Stimulated activated CD8-positive, alpha-beta memory T cell treated with anti-CD3 and anti-CD28 coated beads, Interleukin-15, amount 100 ng/mL, for 4 hours (primary cell): ENCODE measurements at regions not wholly inside any gene's neighbourhood (a gene's known extent, or its start where the extent isn't known, plus 50 kb on each side); places are given as distances from the start of the nearest gene placed in this dataset.

Experiments
- DNase-seq, 2 donors: peaks; one replicate each; pipeline ENCODE4 v3.0.0-alpha.2; 2020; ENCODE audit warnings: low read depth in 2 of 2

DNA sequence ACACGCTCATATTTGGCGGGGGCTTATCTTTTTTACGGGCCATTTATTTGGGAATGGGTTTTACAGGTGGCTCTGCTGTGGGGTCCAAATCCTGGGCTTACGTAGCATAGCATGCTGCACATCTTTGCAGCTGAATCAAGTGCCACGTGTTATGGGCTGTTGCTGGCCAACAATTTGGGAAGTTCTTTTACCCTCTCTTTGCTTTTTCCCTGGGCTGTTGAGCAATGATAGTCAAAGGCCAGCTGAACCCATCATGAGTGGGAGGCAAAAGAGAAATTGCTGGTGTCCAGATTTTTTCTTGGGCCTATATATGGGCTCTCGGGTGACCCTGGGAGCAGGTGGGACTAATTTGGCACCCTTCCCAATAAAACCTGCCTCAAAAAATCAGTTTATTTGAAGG lies 209.3 kb upstream of the SATB1 start:
- no peak for DNase-seq

DNA sequence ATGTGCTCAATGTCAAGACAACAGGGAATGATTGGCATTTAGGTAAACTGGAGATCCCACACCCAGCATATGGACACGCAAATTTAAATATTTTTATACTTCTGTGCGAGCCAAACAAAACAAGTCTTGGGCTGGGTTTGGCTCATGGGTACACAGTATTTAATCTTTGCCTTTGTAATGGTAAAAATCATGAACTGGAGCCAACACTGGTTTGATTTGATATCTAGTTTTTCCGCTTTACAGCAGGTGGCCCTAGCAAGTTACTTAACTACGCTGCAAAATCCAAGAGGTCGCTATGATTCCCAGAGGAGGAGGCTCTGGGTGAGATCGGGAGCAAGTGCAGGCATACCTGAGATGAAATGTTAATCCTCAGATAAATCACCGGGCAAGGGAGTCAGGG lies 207.9 kb upstream of the SATB1 start:
- no peak for DNase-seq

DNA sequence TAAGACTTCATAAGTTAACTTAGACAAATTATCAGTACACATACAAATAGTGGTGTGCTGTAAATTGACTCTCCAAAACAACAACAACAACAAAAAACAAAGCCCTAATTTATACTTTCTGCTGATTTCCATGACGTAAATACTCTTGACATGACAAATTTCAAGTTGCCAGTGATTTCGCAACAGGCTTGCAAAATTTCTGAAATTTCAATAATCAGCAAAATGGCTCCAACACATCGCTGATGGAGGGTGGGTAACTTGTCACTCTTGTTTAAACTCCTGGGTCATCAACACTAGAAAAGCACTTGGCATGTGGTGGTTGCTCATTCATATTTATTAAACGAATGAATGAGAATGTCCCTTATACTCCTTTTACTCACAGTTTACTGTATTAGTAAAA lies 205.2 kb upstream of the SATB1 start:
- DNase-seq = no peak

DNA sequence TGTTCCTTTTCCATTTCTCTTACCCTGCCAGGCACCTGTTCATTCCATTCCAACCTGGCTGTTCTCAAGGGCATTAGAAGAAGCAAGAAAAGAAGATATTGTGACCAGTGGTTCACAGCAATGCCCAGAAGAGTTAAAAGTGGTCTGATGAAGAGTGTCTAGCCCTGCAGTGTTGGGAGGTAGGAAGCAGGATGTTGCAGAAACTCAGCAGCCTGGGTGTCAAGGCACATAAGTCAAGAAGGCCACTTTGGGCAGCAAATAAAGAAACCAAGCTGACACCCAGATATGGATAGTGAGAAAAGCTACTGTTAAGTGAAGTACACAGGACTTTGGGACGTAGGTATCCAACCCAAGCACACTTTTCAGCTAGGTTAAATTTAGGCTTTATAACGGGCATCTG lies 199.9 kb upstream of the SATB1 start:
- no peak for DNase-seq

DNA sequence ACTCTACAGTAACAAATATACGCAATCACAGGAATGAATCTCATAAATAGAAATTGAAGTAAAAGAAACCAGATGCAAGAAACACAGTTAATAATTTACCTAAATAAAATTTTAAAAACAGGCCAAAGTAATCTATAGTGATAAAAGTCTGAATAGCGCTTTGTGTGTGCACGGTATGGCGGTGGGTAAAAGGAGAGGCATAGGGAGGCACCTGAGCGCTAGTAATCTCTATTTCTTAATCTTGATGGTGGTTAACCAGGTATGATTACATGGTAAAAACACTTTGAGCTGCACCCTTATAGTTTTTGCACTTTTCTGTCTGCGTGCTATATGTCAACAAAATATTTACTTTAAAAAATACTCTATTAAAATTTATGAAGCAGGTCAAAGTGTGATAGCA lies 198.1 kb upstream of the SATB1 start:
- DNase-seq = no peak

DNA sequence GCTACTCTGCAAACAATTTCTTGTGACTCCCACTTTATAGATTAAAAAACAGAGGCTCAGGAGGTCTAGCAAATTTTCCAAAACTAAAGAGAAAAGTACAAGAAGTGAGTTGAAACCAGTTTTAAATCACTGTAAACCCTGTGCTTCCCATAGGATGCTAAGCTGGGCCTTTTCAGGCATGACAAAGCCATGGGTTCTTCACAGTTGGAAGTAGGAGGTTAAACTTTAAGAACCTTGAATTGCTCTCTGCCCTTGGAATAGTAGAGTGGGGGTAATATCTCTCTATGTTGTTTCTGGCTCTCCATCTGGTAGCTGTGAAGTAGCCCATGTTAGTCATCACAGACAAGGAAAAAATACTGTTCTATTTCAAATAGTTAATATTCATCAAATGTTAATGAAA lies 193.6 kb upstream of the SATB1 start:
- no peak for DNase-seq

DNA sequence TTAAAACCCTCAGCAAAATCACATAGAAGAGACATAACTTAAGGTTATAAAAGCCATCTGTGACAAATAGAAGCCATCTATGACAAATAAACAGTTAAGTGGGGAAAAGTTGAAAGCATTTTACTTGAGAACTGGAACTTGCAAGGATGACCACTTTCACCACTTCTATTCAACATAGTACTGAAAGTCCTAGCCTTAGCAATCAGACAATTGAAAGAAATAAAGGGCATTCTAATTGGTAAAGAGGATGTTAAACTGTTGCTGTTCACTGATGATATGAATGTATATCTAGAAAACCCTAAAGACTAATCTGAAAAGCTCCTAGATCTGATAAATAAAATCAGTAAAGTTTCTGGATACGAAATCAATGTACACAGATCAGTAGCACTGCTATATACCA lies 186.9 kb upstream of the SATB1 start:
- DNase-seq = no peak

DNA sequence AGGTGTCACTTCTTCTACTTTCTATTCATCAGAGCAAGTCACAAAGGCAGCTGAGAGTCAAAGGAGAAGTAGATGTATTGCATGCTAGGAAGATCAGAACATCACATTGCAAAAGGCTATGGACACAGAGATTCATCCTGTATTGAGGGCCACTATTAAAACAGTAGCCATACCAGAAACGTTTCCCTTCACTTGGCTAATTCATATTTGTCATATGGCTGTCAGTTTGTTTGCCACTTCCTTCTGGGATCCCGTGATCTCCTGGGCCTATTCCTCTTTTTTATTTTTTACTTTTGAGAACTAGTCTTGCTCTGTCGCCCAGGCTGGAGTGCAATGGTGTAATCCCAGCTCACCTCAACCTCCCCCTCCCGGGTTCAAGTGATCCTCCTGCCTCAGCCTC lies 184.0 kb upstream of the SATB1 start:
- DNase-seq = no peak

DNA sequence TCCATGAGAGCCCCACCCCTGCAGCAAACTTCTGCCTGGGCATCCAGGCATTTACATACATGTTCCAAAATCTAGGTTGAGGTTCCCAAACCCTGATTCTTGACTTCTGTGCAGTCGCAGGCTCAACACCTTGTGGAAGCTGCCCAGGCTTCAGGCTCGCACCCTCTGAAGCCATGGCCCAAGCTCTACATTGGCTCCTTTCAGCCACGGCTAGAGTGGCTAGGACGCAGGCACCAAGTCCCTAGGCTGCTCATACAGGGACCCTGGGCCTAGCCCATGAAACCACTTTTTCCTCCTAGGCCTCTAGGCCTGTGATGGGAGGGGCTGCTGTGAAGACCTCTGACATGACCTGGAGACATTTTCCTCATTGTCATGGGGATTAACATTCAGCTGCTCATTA lies 172.8 kb upstream of the SATB1 start:
- no peak for DNase-seq

DNA sequence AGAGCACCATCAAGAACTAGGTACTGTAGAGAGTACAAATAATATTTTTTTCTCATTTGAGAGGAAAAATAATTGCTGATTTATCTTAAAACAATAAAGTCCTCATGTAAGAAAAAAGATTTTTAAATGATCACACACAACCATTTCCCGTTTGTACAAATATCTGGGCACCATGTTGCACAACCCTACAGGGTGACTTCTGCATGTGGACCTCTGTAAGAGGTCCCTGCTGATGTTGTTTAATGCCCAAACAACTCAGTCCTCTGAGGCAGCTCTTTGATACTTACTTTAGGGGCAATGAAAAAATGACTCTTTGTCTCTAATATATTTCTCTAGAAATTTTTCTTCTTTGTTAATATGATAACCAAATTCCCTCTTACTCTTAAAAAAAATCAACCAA lies 168.1 kb upstream of the SATB1 start:
- no peak for DNase-seq

DNA sequence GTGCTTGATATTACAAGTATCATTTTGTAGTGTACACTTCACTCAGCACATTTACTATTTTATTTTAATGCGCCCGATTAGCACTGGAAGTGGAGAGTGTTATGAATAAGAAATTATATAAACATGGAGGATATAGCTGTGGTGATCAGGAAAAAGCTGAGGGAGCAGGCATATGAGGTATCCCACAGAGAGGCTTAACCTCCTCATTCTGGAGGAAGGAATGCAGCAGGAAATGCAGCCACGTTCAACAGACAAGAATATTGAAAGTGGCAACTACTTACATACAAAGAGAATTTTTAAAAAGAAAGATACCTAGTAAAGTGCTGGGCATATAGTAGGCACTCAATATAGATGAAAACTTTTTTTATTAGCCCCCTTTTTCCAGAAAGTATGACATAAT lies 166.0 kb upstream of the SATB1 start:
- DNase-seq = no peak

DNA sequence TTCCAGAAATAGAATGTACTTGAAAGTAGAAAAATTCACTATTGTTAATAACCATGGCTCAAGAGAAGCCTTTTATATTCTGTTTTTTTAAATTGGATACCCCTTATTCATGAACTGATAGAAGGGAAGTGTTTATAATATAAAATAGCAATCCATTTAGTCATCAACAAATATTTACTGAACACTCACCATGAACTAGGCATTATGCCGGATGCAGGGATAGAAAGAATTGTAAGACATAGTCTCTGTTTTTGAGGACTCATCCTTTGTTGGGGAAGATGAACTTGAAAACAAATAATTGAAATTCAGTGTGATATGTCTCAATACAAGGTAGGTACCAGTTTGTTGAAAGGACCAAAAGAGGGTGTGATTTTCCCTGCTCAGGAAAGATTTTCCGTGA lies 160.9 kb upstream of the SATB1 start:
- DNase-seq = no peak

DNA sequence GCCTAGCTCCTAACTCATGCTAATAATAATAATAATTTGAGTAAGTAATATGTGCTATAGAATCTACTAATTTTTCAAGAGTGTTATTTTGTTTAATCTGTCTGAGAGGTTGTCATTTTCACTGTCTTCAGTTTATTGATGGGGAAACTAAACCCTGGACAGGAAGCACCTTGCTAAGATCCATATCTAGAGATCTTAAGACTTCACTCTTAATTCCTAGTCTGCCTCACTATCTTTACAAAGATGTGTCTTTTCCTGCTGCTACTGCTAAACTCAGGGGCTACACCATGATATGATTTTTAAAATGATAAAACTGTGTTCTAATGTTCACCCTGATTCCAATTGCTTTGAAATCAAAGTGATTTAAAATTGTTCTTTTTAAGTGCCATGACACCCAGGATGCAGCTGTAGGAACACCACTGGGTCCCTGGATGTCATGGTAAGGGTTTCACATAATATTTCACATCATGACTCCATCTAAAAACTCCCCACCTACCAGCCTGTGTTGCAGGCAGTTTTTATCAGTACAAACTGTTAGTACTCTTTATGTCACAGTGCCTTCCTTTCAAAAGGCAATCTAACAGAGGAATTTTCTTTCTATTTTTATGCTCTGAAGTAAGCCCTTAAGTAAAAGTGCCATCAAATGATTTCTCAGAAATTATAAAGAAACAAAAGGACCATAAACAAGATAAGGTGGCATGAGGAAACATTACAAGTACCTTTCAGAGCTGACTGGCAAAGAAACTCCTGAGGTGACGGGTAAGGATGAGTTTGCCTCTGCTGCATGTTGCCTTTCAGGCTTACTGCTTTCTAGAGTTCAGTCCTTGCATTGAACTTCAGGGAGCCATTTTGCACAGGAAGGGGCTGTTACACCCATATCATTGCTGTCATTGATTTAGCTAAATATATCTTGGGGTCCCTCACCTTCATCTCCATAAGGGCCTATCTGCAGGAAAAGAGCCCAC lies 160.1 kb upstream of the SATB1 start:
- no peak for DNase-seq

DNA sequence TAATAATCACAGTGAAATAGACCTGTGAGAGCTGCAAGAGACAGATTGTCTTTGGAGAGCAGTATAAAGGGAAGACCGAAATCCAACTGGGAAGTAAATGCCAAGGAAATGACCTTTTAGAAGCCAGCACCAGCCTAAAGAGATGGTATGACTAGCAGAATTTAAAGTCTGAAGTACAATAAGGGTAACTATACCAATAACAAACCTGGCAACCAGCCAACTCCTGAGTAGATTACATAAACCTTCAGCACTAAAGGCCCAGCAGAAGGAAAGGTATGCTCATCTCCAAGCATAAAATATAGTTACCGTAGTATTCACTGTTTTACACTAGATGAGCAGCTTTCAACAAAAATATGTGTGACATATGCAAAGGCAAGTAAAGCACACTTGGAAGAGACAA lies 155.1 kb upstream of the SATB1 start:
- no peak for DNase-seq

DNA sequence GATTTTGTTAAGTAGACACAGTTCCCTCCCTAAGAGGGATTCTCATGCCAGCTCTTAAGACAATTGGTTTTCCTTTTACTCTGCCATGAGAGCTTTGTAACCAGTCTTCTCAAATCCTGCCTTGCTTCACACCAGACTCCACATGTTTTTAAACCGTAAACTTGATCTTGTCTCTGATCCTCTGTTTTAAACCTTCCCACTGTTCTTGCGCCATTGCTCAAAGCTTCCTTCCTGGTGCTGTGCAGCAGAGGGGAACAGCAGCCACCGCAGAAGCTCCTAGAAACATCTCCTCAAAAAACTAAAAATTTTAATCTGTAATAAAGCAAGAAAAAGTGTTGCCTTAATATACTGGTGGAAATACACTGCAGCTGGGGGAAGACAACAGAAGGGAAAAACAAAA lies 154.5 kb upstream of the SATB1 start:
- no peak for DNase-seq

DNA sequence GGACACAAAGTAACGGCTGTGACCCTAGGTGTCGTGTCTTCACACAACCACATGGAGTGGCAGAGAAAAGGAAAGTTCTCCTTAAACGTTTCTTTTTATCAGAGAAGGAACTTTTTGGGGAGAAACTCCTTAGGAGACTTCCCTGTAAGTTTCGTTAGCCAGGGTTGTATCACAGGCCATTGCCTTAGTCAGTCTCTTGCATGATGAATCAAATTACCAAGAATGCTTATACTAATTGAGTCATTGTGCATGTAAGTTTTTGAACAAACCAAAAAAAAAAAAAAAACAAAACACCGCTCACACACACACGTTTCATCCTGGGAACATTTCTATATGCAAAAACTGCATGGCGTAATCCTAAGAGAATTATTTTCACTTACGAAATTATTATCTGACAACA lies 150.4 kb upstream of the SATB1 start:
- no peak for DNase-seq

DNA sequence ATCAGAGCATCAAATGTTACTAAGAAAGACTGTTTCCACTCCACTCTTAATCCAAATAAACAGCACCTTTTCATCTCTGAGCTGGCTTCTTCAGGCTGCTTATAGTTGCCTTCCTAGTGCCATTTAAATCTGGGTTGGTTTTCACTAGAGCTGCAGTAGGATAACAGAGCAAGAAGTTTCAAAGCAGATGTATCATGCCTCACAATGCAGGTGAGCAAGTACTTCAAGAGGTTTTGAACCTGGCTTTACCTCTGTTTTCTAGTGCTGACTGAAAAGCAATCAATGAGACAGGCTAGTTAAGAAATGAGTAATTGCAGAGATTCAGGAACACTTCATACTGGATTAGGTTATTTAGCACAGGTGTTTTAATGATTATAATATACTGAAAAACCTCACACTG lies 147.7 kb upstream of the SATB1 start:
- DNase-seq = no peak

DNA sequence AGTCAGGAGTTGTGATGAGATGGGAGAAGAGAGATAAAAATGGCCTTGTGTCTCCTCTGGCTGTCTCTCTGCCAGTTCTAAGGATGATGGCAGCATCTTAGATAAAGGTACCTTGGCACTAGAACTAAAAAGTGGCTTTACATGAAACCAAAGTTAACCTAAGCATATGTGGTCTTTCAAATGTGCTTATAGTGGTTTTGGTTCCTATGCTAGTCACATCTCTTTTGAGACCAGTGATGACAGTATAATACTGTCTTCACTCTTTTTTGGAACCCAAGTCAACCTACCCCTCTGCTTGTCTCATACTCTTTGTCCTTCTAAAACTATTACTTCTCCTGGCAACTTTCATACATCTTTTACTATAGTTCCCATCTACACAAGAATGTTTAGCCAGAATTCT lies 142.2 kb upstream of the SATB1 start:
- DNase-seq = no peak

DNA sequence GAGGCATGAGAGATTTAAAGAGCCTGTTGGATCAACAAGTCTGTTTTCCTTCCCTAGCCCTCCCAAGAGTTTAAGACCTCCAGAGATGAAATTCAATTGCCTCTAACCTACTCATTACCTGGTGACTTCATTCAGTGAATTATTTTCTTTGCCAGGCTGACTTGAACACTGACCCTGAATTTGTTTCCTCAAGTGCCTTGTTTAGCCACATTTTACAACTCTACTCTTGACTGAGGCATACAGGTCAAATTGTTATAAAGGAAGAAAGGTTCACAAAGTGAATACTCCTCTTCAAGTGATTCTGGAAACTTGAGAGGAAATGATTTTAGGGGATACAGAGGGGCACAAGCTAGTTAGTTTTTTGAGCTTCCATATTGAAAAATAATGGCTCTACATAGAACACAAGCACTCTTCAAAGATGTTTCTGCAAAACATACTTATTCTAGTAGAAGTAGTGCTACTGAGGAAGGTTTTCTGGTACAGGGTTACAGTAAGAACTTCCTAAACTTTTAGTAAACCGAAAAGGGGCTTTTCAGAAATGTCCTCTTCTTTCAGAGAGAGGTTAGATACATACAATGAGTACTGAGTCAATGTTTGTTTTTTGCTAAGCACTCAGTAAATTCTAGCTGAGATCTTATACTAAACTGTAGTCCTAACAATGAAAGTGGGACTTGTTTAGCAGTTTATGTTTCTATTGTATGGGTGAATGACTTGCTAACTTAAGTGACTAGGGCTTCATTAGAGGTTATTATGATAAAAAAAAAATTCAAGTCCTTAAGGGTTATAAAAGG lies 137.4 kb upstream of the SATB1 start:
- DNase-seq = no peak

DNA sequence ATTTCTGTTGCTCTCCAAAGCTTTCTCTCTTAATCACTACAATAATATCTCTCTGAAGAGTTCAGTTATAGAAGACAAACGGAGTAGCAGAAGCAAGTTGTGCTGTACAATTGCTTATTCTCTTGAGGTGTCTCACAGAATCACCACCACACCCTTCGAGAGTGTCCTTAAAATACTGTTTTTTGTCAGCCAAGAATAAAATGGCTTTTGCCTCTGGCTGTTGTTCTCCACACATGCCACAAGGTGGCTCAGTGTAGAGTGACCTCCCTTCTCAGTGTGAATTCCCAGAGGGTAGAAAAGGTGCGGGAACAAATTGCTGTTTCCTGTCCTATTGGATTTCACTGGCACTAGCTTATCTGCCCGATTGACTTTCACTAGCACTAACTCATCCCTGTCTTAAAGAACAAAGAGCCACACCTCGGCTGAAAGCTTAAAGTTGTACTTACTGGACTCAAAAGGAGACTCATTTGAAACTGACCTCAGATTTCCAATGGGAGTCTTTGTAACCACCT lies 134.2 kb upstream of the SATB1 start:
- DNase-seq = no peak

DNA sequence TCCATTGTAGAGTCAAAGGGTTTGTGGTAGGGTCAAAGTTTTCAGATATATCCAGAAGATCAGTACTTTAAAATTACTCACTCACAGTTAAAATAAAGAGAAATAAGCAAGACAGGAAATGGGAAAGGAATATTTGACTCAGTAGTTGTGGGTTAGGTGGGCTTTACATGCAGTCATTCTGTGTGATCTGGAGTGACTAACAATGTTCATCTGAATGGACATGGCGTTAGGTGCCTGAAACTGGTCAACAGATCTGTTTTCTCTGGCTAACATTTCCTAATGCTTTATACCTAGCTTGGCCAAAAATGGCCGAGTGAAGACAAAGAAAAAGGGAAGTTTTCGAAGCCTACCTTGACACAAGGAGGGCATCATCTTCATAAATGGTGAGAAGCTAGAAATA lies 133.4 kb upstream of the SATB1 start:
- DNase-seq = no peak

DNA sequence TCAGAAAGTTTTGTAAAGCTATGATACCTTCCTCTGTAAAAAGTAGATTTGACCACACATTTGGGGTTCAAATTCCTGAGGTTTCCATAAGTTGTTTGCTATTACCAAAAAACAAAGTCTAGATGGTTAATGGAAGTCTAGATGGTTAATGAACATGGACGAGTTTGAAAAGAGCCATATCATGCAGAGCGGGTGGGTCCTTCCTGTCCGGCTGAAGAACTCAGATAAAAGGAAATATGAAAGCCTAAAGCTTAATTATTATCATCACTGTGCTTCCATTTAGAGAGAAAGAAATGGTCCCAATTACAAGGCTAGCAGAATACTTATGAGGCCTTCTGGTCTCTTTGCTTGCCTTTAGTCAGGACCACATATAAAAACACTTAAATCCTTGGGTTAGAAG lies 132.1 kb upstream of the SATB1 start:
- DNase-seq = no peak
